Ectodermal cell (in vitro differentiated cells): ENCODE measurements at regions not wholly inside any gene's neighbourhood (a gene's known extent, or its start where the extent isn't known, plus 50 kb on each side); places are given as distances from the start of the nearest gene placed in this dataset.
"Not testable (repeated sequence)": the region's sequence is repeated elsewhere in the genome, so short reads cannot be mapped to it uniquely, and the experiment has no call there.

Experiments
- H3K27ac ChIP-seq: 2 replicates; pipeline ENCODE4 v1.7.0; 2013; ENCODE audit warnings: mild to moderate bottlenecking, low read depth, low read length; ENCODE audit not compliant: insufficient read depth, poor library complexity, severe bottlenecking
- H3K27me3 ChIP-seq: 2 replicates; pipeline ENCODE4 v1.7.0; 2013; ENCODE audit warnings: mild to moderate bottlenecking, low read length; ENCODE audit not compliant: insufficient read depth, control insufficient read depth, poor library complexity, severe bottlenecking
- H3K36me3 ChIP-seq: one replicate; pipeline ENCODE4 v1.7.0; 2013; ENCODE audit warnings: low read length; ENCODE audit not compliant: control insufficient read depth, insufficient read depth
- H3K4me1 ChIP-seq: one replicate; pipeline ENCODE4 v1.7.0; 2013; ENCODE audit warnings: low read length; ENCODE audit not compliant: control insufficient read depth, insufficient read depth
- H3K4me3 ChIP-seq: 2 replicates; pipeline ENCODE4 v1.7.0; 2013; ENCODE audit warnings: low read depth, low read length, control low read depth; ENCODE audit not compliant: insufficient read depth
- H3K9me3 ChIP-seq: 2 replicates; pipeline ENCODE4 v1.7.0; 2013; ENCODE audit warnings: mild to moderate bottlenecking, low read length, moderate library complexity; ENCODE audit not compliant: control insufficient read depth
- WGBS, 2 experiments: methylation state at CpG; one replicate each; pipeline ENCODE4 v1.1.7; 2013; ENCODE audit warnings: missing lambda C conversion rate in 2 of 2; 5-methylcytosine and 5-hydroxymethylcytosine counted together

DNA sequence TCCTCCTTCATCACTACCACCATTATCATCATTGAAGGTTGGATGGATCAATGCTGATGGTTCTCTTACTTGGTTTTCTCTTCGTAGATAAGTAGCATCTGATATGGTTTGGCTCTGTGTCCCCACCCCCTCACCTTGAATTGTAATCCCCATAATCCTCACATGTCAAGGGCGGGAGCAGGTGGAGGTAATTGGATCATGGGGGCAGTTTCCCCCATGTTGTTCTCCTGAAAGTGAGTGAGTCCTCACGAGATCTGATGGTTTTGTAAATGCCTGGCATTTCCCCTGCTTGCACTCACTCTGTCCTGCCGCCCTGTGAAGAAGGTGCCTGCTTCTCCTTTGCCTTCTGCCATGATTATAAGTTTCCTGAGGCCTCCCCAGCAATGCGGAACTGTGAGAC is 172.4 kb upstream of the PWP1 start:
- Histone ChIP-seq H3K4me3 (no peak overlapping the region), H3K27me3 (no peaks in the 10 kb centered on the region), H3K9me3 (no peaks in the 10 kb centered on the region), H3K27ac (no peak overlapping the region), H3K4me1 (peaks cover 3% of the 10 kb centered on the region), H3K36me3 (no peaks in the 10 kb centered on the region)
- WGBS, 2 experiments: 90% methylated on average over 4 to 5 of the region's 5 CpGs

- peaks cover 3% of the 10 kb centered on the region for H3K4me1 ChIP-seq
- no peak overlapping the region for H3K27ac ChIP-seq
- no peaks in the 10 kb centered on the region for H3K36me3 ChIP-seq
- WGBS, 2 experiments: 92 to 96% methylated on average over 3 of the region's 3 CpGs
- no peak overlapping the region for H3K4me3 ChIP-seq
- H3K27me3 ChIP-seq: no peaks in the 10 kb centered on the region
- no peaks in the 10 kb centered on the region for H3K9me3 ChIP-seq
Observed at GRCh38 chr12:107513636-107514400, 171.8 kb upstream of the PWP1 start.

DNA sequence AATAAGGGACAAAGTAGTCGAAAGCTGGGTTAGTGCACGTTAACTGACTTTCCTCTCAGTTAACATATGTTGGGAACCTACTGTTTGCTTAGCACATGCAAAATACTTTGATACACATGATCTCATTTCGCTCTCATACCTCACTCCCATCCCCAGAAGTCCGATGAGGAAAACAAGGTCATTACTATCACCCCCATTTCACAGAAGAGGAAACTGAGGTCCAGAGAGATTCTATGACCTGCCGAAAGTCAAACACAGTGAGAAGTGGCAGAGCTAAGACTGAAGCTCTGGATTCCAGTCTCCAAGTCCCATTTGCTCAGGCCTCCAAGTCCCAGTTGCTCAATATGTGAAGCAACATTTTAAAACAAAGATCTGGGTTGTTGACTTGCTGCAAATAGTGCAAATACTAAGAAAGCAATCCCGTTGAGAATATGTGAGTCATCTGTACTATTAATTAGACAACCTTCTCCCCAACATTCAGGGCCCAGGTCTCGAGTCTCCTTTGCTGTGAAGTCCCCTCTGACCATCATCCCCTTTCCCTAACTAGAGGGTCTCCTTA is 170.6 kb upstream of the PWP1 start:
- no peak overlapping the region for H3K4me3 ChIP-seq

DNA sequence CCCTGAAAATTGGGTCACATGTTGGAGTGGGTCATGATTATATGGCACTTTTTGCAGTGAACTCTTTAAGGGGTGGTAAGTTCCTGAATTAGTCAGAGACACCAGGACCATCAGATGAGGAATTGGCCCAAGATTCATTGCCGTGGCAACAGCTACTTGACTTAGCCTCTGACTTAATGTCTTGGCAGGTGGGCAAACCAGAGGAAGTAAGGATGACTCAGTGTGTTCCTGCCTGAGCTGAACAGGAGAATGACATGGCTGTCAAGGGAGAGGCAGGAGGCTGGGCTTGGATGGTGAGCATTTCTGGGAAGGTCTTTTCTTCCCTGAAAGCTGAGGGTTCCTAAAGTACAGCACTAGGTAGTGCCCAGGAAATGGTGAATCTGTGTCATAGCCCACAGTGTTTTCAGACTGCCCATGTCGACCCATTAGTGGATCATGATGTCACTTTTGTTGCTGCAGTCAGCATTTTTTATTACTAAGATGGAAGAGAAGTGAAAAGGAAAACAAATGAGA is 170.1 kb upstream of the PWP1 start:
- Histone ChIP-seq H3K36me3 (no peaks in the 10 kb centered on the region), H3K9me3 (no peaks in the 10 kb centered on the region), H3K27me3 (no peaks in the 10 kb centered on the region), H3K4me1 (no peaks in the 10 kb centered on the region), H3K4me3 (no peak overlapping the region), H3K27ac (no peak overlapping the region)
- 79 to 82% methylated on average over 2 of the region's 2 CpGs for WGBS, 2 experiments

More for the DNA sequence above, 170.6 kb upstream of the PWP1 start:
- no peaks in the 10 kb centered on the region for H3K4me1 ChIP-seq
- H3K27me3 ChIP-seq: no peaks in the 10 kb centered on the region
- whole genome bisulfite sequencing, 2 experiments: 89 to 93% methylated on average over 7 of the region's 7 CpGs
- H3K27ac ChIP-seq: no peak overlapping the region
- H3K9me3 ChIP-seq: no peaks in the 10 kb centered on the region
- H3K36me3 ChIP-seq: no peaks in the 10 kb centered on the region

- WGBS, 2 experiments: 96 to 100% methylated on average over 1 to 2 of the region's 4 CpGs
- not testable (repeated sequence) for H3K9me3 ChIP-seq
Observed at GRCh38 chr12:107517816-107518215, 167.8 kb upstream of the PWP1 start.

GRCh38 chr12:107518868-107519267 is 166.7 kb upstream of the PWP1 start:
- H3K4me3 ChIP-seq: no peak overlapping the region
- no peaks in the 10 kb centered on the region for H3K9me3 ChIP-seq
- no peaks in the 10 kb centered on the region for H3K36me3 ChIP-seq
- H3K27me3 ChIP-seq: no peaks in the 10 kb centered on the region
- H3K4me1 ChIP-seq: no peaks in the 10 kb centered on the region
- WGBS, 2 experiments: 90 to 96% methylated on average over 3 to 4 of the region's 4 CpGs
- H3K27ac ChIP-seq: no peak overlapping the region

More at GRCh38 chr12:107517816-107518215, 167.8 kb upstream of the PWP1 start:
- not testable (repeated sequence) for H3K4me1 ChIP-seq, H3K27ac ChIP-seq, H3K36me3 ChIP-seq, H3K27me3 ChIP-seq, H3K4me3 ChIP-seq

DNA sequence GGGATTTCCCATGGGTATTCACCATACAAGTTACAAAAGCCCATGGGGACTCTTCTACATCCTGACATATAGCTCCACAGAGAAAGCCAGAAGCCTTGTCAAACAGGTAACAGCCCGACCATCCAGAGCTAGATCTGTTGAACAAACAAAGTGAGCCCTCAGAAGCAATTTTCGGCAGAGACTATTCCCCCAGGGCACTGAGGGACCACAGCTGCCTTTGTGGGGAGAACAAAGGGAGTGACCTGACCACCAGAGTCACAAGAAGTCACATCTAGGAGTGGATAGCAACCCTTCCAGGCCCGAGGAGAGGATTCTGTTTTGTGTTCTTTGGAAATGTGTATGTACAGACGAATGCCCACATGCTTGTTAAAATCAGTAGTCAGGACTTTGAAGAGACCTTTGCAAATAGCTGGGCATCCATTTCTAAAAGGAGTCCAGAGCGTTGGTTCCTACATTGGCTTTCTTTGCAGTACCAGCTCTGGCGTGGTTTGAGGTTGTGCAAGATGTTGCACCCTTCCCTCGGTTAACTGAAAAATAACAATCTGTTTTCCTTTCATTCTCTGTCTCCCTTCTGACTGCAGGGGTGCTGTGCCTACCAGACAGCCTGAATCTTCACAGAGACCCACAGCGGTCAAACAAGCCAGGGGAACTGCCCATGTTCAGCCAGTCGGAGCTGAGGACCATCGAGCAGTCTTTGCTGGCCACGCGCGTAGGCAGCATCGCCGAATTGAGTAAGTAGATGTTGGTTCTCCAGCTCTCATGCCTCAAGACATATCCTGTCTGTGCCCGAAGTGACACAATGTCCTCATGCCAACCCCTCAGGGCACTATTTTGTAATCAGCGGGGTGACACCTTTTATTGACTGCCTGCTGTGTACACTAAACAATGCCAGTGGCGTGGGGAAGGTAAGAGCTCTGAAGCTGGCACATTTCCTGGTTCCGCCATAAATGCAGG is 165.4 kb upstream of the PWP1 start:
- Histone ChIP-seq H3K27ac (no peak overlapping the region), H3K9me3 (no peaks in the 10 kb centered on the region), H3K27me3 (no peaks in the 10 kb centered on the region), H3K36me3 (no peaks in the 10 kb centered on the region), H3K4me1 (no peaks in the 10 kb centered on the region), H3K4me3 (no peak overlapping the region)
- 92 to 93% methylated on average over 19 of the region's 19 CpGs for WGBS, 2 experiments

DNA sequence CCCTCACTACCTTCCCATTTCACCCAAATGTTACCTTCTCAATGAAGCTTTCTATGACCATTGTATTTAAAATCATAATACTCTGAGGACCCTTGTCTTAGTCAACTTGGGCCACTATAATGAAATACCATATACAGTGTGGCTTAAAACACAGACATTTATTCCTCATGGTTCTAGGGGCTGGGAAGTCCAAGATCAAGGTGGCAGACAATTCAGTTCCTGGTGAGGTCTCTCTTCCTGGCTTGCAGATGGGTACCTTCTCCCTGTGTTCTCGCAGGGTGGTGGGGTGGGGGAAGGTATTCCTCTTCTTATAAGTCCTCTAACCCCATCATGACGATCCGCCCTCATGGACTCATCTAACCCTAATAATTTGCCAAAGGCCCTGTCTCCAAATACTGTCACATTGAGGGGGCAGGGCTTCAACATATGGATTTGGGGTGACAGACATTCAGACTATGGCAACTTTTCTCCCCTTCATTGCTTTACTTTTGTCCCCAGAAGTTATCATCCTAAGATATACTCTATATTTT is 163.7 kb upstream of the PWP1 start:
- Histone ChIP-seq H3K4me3 (no peak overlapping the region), H3K9me3 (no peaks in the 10 kb centered on the region), H3K4me1 (no peaks in the 10 kb centered on the region), H3K27ac (no peak overlapping the region), H3K36me3 (no peaks in the 10 kb centered on the region), H3K27me3 (no peaks in the 10 kb centered on the region)
- WGBS, 2 experiments: 88 to 100% methylated on average over 2 of the region's 3 CpGs

DNA sequence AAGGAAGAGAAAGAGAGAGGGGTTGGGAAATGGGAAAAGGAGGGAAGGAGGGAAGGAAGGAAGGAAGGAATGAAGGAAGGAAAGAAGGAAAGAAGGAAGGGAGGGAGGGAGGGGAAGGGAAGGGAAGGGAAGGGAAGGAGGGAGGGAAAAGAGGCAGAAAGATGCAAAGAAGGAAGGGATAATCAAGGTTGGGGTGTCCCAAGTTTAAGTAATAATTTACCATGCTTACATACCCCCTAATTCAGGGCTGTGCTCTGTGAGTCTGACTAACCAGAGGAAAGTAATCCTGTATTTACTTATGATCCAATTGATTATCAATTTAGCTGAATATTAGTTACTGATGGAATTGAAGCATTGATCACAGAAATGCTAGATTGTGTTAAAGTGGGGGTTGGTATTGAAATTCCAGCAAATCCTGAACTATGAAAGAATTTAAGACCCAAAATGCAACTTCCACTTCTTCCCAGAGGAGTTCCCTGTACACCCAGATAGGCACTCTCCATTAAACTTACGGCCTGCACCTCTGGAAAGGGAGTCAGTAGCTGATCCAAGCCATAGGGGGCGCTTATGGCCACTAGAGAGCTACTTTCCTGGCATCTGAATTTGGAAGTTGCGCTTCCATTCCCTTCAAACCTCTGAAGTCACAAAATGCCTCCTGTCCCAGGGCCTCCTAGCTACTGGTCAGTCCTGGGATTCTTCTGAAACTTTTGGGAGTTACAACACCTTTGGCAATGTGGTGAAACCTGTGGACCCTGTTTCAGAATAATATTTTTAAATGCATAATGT is 162.7 kb upstream of the PWP1 start:
- Histone ChIP-seq H3K9me3 (no peaks in the 10 kb centered on the region), H3K27ac (no peak overlapping the region), H3K4me3 (no peak overlapping the region), H3K36me3 (no peaks in the 10 kb centered on the region), H3K4me1 (no peaks in the 10 kb centered on the region), H3K27me3 (no peaks in the 10 kb centered on the region)
- WGBS, 2 experiments: 60 to 62% methylated on average over 3 of the region's 3 CpGs
